ENCODE measurements at regions not wholly inside any gene's neighbourhood (a gene's known extent, or its start where the extent isn't known, plus 50 kb on each side); places are given as distances from the start of the nearest gene placed in this dataset.

DNA sequence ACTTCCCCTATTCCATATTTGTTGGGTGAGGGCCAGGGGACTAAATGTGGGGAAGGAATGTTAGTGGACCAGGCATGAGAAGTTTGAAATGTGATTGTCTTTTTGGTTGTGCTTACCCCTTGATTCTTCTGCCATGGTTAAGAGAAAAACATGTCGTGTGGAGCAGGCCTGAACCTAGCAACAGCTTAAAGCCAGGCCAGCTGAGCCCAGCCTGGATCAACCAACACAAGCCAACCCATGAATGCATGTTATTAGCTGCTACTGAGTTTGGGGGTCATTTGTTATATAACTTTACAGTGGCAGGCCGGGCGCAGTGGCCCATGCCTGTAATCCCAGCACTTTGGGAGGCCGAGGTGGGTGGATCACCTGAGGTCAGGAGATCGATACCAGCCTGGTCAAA is 52.4 kb upstream of the TRIO start:
- Histone ChIP-seq H4K20me1 (no peaks in the 10 kb centered on the region), H3K36me3 (no peaks in the 10 kb centered on the region), H3K4me1 (no peaks in the 10 kb centered on the region), H3K9ac (no peak overlapping the region), H3K9me3 (no peaks in the 10 kb centered on the region), H3K4me3 (no peak overlapping the region), H3K4me2 (no peak overlapping the region), H3K27me3 (no peaks in the 10 kb centered on the region), H3K27ac (no peak overlapping the region)
- TF ChIP-seq Cebpa-rat (IDR thresholded peaks at IDR 0.05) = no peak

DNA sequence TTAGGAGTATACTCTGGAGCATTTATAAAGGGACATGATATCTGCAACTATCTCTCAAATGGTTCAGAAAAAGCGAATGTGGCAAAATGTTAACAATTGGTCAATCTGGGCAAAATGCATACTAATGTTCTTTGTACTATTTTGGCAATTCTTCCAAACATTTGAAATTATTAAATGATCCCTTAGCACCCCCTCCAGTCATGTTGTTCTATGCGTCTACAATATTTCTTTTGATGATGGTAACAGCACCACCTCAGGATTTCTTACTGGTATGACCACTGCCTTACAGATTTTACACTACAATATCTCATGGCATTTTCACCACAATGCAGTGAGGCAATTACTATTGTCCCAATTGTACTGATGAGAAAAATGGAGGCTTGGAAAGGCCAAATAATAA is 52.9 kb upstream of the TRIO start:
- H4K20me1 ChIP-seq = no peaks in the 10 kb centered on the region
- no peak overlapping the region for H3K4me3 ChIP-seq
- H3K9ac ChIP-seq = no peak overlapping the region
- no peaks in the 10 kb centered on the region for H3K36me3 ChIP-seq
- TF ChIP-seq Cebpa-rat (IDR thresholded peaks at IDR 0.05) = no peak
- H3K4me2 ChIP-seq = no peak overlapping the region
- H3K4me1 ChIP-seq = no peaks in the 10 kb centered on the region
- no peak overlapping the region for H3K27ac ChIP-seq
- no peaks in the 10 kb centered on the region for H3K27me3 ChIP-seq
- H3K9me3 ChIP-seq = no peaks in the 10 kb centered on the region

DNA sequence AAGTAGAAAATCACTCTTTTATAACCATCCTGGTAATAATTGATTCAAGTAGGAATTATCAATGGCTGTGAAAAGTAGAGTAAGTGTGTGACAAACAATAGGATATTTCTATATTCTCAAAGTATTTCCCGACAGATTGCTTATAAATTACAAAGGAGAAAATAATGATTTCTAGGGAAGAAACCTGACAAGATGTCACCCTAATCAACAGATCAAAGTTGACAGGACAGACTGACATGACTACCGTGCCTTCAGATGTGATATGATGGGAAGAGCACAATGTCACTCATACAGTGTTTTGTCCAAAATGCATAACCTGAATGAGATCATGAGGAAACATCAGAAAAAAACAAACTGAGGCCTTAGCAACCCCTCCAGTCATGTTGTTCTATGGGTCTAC is 53.9 kb upstream of the TRIO start:
- H3K4me2 ChIP-seq = no peak overlapping the region
- H3K4me3 ChIP-seq = no peak overlapping the region
- no peaks in the 10 kb centered on the region for H3K27me3 ChIP-seq
- no peaks in the 10 kb centered on the region for H4K20me1 ChIP-seq
- H3K27ac ChIP-seq = no peak overlapping the region
- no peak for TF ChIP-seq Cebpa-rat (IDR thresholded peaks at IDR 0.05)
- no peak overlapping the region for H3K9ac ChIP-seq
- no peaks in the 10 kb centered on the region for H3K4me1 ChIP-seq
- no peaks in the 10 kb centered on the region for H3K36me3 ChIP-seq
- H3K9me3 ChIP-seq = no peaks in the 10 kb centered on the region

DNA sequence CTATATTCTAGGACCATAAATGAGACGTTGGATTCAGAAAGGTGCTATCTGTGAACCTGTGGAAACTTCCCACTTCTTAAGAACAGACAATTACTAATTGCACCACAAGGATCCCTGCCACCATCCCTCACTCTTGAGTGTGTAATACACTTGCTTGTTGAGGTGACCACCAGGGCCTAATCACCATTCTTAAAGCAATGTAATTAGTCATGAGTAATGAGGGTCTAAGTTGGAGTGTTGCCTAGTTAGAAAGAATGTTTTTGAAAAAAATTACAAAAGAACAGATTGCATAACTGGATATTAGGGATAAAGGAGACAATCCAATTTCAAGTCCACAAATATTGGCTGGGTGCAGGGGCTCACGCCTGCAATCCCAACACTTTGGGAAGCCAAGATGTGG is 56.9 kb upstream of the TRIO start:
- Histone ChIP-seq H3K4me2 (no peak overlapping the region), H4K20me1 (no peaks in the 10 kb centered on the region), H3K4me1 (no peaks in the 10 kb centered on the region)

GRCh38 chr5:14082973-14083372 is 60.2 kb upstream of the TRIO start:
- no peaks in the 10 kb centered on the region for H4K20me1 ChIP-seq
- no peak overlapping the region for H3K4me2 ChIP-seq
- no peaks in the 10 kb centered on the region for H3K27me3 ChIP-seq
- H3K4me3 ChIP-seq = no peak overlapping the region
- H3K36me3 ChIP-seq = no peaks in the 10 kb centered on the region
- no peaks in the 10 kb centered on the region for H3K9me3 ChIP-seq
- no peak for TF ChIP-seq Cebpa-rat (IDR thresholded peaks at IDR 0.05)
- no peaks in the 10 kb centered on the region for H3K4me1 ChIP-seq
- no peak overlapping the region for H3K9ac ChIP-seq
- H3K27ac ChIP-seq = no peak overlapping the region

More for the DNA sequence above, 56.9 kb upstream of the TRIO start:
- H3K4me3 ChIP-seq = no peak overlapping the region
- no peak overlapping the region for H3K9ac ChIP-seq
- no peaks in the 10 kb centered on the region for H3K9me3 ChIP-seq
- H3K36me3 ChIP-seq = no peaks in the 10 kb centered on the region
- TF ChIP-seq Cebpa-rat (IDR thresholded peaks at IDR 0.05) = no peak
- H3K27ac ChIP-seq = no peak overlapping the region
- no peaks in the 10 kb centered on the region for H3K27me3 ChIP-seq

- Histone ChIP-seq H3K4me1 (no peaks in the 10 kb centered on the region), H3K27me3 (no peaks in the 10 kb centered on the region), H3K9me3 (no peaks in the 10 kb centered on the region), H3K9ac (no peak overlapping the region), H3K36me3 (no peaks in the 10 kb centered on the region), H3K4me3 (no peak overlapping the region), H3K27ac (no peak overlapping the region), H3K4me2 (no peak overlapping the region), H4K20me1 (no peaks in the 10 kb centered on the region)
- TF ChIP-seq Cebpa-rat (IDR thresholded peaks at IDR 0.05) = no peak
Measured at GRCh38 chr5:14082523-14082922, 60.6 kb upstream of the TRIO start.

DNA sequence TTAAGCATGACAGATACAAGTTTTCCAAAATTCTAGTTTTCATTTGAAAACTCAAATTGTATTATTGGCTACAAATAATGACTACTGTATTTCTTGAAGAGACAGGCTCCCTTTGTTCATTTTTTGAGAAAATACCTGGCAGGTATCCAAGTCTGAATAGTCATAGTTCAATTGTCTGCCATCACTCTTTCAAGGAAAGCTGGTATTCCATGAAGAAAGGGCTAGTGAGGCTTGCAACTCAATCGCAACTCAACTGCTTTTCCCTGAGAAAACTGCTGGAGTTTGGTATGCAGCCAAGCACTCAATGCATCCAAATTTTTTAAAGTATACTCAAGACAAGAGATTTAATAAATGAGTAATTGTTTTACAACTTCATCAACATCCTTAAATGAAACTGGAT is 61.4 kb upstream of the TRIO start:
- TF ChIP-seq Cebpa-rat (IDR thresholded peaks at IDR 0.05) = no peak
- H3K4me2 ChIP-seq = no peak overlapping the region
- H3K4me3 ChIP-seq = no peak overlapping the region
- no peak overlapping the region for H3K27ac ChIP-seq
- no peak overlapping the region for H3K9ac ChIP-seq
- H3K9me3 ChIP-seq = no peaks in the 10 kb centered on the region
- no peaks in the 10 kb centered on the region for H4K20me1 ChIP-seq
- H3K4me1 ChIP-seq = no peaks in the 10 kb centered on the region
- no peaks in the 10 kb centered on the region for H3K36me3 ChIP-seq
- no peaks in the 10 kb centered on the region for H3K27me3 ChIP-seq

DNA sequence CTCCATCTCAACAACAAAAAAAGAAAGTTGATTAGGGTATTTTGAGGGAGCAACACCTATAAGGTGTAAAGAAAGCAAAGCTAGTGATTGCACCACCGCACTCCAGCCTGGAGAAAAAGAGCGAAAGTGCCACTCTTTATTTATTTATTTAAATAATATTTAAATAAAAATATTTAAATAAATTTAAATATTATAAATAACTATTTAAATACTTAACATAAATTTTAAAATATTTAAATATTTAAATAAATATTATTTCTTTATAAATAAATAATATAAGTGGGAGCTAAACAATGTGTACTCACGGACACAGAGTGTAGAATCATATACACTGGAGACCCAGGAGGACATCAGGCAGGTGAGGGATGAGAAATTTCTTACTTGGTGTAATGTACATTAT is 64.4 kb upstream of the TRIO start:
- Histone ChIP-seq H3K9ac (no peak overlapping the region), H3K9me3 (no peaks in the 10 kb centered on the region), H3K4me1 (no peaks in the 10 kb centered on the region), H4K20me1 (no peaks in the 10 kb centered on the region), H3K27me3 (no peaks in the 10 kb centered on the region), H3K36me3 (no peaks in the 10 kb centered on the region), H3K4me3 (no peak overlapping the region), H3K4me2 (no peak overlapping the region), H3K27ac (no peak overlapping the region)
- no peak for TF ChIP-seq Cebpa-rat (IDR thresholded peaks at IDR 0.05)

DNA sequence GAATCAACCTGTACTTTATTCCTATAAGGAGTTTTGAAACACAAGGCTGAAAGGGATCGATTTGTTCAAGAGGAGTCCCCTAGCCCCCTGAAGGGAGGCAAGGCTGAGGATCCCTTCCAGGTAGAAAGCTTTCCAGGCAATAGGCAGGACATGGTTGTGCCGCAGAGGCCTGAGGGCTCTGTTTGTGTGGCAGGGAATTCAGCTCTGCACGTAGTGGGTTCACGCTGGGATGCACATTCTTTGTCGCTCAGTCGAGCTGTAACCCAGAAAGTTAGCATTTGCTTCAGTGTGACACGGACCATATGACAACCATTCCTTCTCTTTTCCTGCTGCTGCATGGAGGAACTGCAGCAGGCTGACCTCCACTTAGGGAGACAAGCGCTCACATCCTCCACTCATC is 65.6 kb upstream of the TRIO start:
- Histone ChIP-seq H3K9me3 (no peaks in the 10 kb centered on the region), H3K4me2 (no peak overlapping the region), H3K27me3 (no peaks in the 10 kb centered on the region), H3K36me3 (no peaks in the 10 kb centered on the region), H3K27ac (no peak overlapping the region), H3K4me1 (no peaks in the 10 kb centered on the region), H3K4me3 (no peak overlapping the region), H3K9ac (no peak overlapping the region), H4K20me1 (no peaks in the 10 kb centered on the region)
- TF ChIP-seq Cebpa-rat (IDR thresholded peaks at IDR 0.05) = no peak

- Histone ChIP-seq H3K9me3 (no peaks in the 10 kb centered on the region), H4K20me1 (no peaks in the 10 kb centered on the region), H3K27me3 (no peaks in the 10 kb centered on the region), H3K4me1 (no peaks in the 10 kb centered on the region), H3K36me3 (no peaks in the 10 kb centered on the region), H3K4me3 (no peak overlapping the region), H3K4me2 (no peak overlapping the region), H3K9ac (no peak overlapping the region), H3K27ac (no peak overlapping the region)
- TF ChIP-seq Cebpa-rat (IDR thresholded peaks at IDR 0.05) = no peak
Measured at GRCh38 chr5:14076561-14076960, 66.6 kb upstream of the TRIO start.

GRCh38 chr5:14075937-14076336 is 67.2 kb upstream of the TRIO start:
- H4K20me1 ChIP-seq = no peaks in the 10 kb centered on the region
- no peak for TF ChIP-seq Cebpa-rat (IDR thresholded peaks at IDR 0.05)
- H3K9ac ChIP-seq = no peak overlapping the region

More at GRCh38 chr5:14075937-14076336, 67.2 kb upstream of the TRIO start:
- Histone ChIP-seq H3K9me3 (no peaks in the 10 kb centered on the region), H3K4me1 (no peaks in the 10 kb centered on the region), H3K27me3 (no peaks in the 10 kb centered on the region), H3K27ac (no peak overlapping the region), H3K36me3 (no peaks in the 10 kb centered on the region), H3K4me2 (no peak overlapping the region), H3K4me3 (no peak overlapping the region)
